WTC11 (cell line): ENCODE measurements at regions not wholly inside any gene's neighbourhood (a gene's known extent, or its start where the extent isn't known, plus 50 kb on each side); places are given as distances from the start of the nearest gene placed in this dataset.

Experiments
- ATAC-seq: fragments of 200-7000 bp; cut with Tn5 transposase; 2 replicates; pipeline ENCODE4 v1.10.0; 2021; ENCODE audit warnings: mild to moderate bottlenecking, moderate library complexity
- CTCF ChIA-PET: fragments of 300-600 bp; sonication (Branson Sonifier 250); formaldehyde crosslinking; loops from one replicate; lab custom pipeline; 2021; ENCODE audit warnings: antibody characterized with exemption; lab: Charles Lee
- POLR2A ChIA-PET: fragments of 350-600 bp; sonication (Branson Sonifier 250); formaldehyde crosslinking; loops from one replicate; lab custom pipeline; 2021; ENCODE audit warnings: antibody characterized with exemption; lab: Charles Lee
- DNase-seq: peaks from one replicate; pipeline ENCODE4 v3.0.0; 2021; ENCODE audit warnings: low spot score
- H3K27ac Mint-ChIP-seq: 2 replicates; pipeline ENCODE4 v1.8.0; 2021; ENCODE audit warnings: mixed read lengths
- H3K27me3 Mint-ChIP-seq: 2 replicates; pipeline ENCODE4 v1.8.0; 2021; ENCODE audit warnings: low read depth, mild to moderate bottlenecking, moderate library complexity, mixed read lengths
- H3K36me3 Mint-ChIP-seq: 2 replicates; pipeline ENCODE4 v1.8.0; 2021; ENCODE audit warnings: mixed read lengths
- H3K4me1 Mint-ChIP-seq: 2 replicates; pipeline ENCODE4 v1.8.0; 2022; ENCODE audit warnings: mixed read lengths
- H3K4me3 Mint-ChIP-seq: 2 replicates; pipeline ENCODE4 v1.8.0; 2021; ENCODE audit warnings: mild to moderate bottlenecking, moderate library complexity, mixed read lengths
- H3K9me3 Mint-ChIP-seq: 2 replicates; pipeline ENCODE4 v1.8.0; 2021; ENCODE audit warnings: mixed read lengths
- CREM ChIP-seq: sonication (generic); formaldehyde crosslinking; IDR thresholded peaks from 2 replicates; pipeline ENCODE4 v1.8.1; 2022; ENCODE audit warnings: mild to moderate bottlenecking, missing genetic modification reagents, moderate library complexity
- CTCF ChIP-seq: fragments of 200-600 bp; IDR thresholded peaks from 2 replicates; pipeline ENCODE4 v1.8.0; 2022; ENCODE audit warnings: antibody characterized with exemption
- EMX1 ChIP-seq: fragments of 250-450 bp; sonication (Bioruptor Pico); IDR thresholded peaks from 2 replicates; pipeline ENCODE4 v1.8.0; 2021; ENCODE audit warnings: mild to moderate bottlenecking
- ETV6 ChIP-seq: sonication (generic); formaldehyde crosslinking; IDR thresholded peaks from 2 replicates; pipeline ENCODE4 v1.8.1; 2022; ENCODE audit warnings: mild to moderate bottlenecking, missing genetic modification reagents
- GABPB1 ChIP-seq: sonication (generic); formaldehyde crosslinking; IDR thresholded peaks from 2 replicates; pipeline ENCODE4 v1.8.1; 2023; ENCODE audit warnings: mild to moderate bottlenecking, missing genetic modification reagents
- GRHL2 ChIP-seq: fragments of 250-450 bp; sonication (Bioruptor Pico); IDR thresholded peaks from 2 replicates; pipeline ENCODE4 v1.8.0; 2022; ENCODE audit warnings: mild to moderate bottlenecking, moderate library complexity; ENCODE audit not compliant: insufficient replicate concordance, severe bottlenecking
- GTF2I ChIP-seq: fragments of 250-450 bp; sonication (Bioruptor Pico); conservative IDR thresholded peaks from 2 replicates; pipeline ENCODE4 v1.4.0; 2021; ENCODE audit warnings: mild to moderate bottlenecking
- NR3C1 ChIP-seq: sonication (generic); formaldehyde crosslinking; conservative IDR thresholded peaks from 2 replicates; pipeline ENCODE4 v1.8.1; 2023; ENCODE audit warnings: low read depth, mild to moderate bottlenecking, missing genetic modification reagents
- PRRX2 ChIP-seq: fragments of 250-450 bp; sonication (Bioruptor Pico); IDR thresholded peaks from 2 replicates; pipeline ENCODE4 v1.8.0; 2021; ENCODE audit warnings: mild to moderate bottlenecking
- SMAD4 ChIP-seq: sonication (generic); formaldehyde crosslinking; IDR thresholded peaks from 2 replicates; pipeline ENCODE4 v1.8.0; 2022; ENCODE audit warnings: mild to moderate bottlenecking, missing genetic modification reagents
- SP1 ChIP-seq: sonication (generic); formaldehyde crosslinking; conservative IDR thresholded peaks from 2 replicates; pipeline ENCODE4 v1.8.1; 2022; ENCODE audit warnings: missing genetic modification reagents
- STAT6 ChIP-seq: sonication (generic); formaldehyde crosslinking; conservative IDR thresholded peaks from 2 replicates; pipeline ENCODE4 v1.8.1; 2023; ENCODE audit warnings: mild to moderate bottlenecking, low read depth, missing genetic modification reagents, moderate library complexity
- ZBTB21 ChIP-seq: sonication (generic); formaldehyde crosslinking; IDR thresholded peaks from 2 replicates; pipeline ENCODE4 v1.8.1; 2023; ENCODE audit warnings: mild to moderate bottlenecking, missing genetic modification reagents, borderline replicate concordance
- ZBTB43 ChIP-seq: sonication (generic); formaldehyde crosslinking; IDR thresholded peaks from 2 replicates; pipeline ENCODE4 v1.8.1; 2023; ENCODE audit warnings: mild to moderate bottlenecking, missing genetic modification reagents
- ZNF396 ChIP-seq: fragments of 250-450 bp; sonication (Bioruptor Pico); IDR thresholded peaks from 2 replicates; pipeline ENCODE4 v1.8.0; 2021; ENCODE audit warnings: mild to moderate bottlenecking, moderate library complexity, borderline replicate concordance
- ZNF416 ChIP-seq: fragments of 250-450 bp; sonication (Bioruptor Pico); IDR thresholded peaks from 2 replicates; pipeline ENCODE4 v1.9.0; 2021; ENCODE audit warnings: mild to moderate bottlenecking, inconsistent platforms
- ZNF423 ChIP-seq: fragments of 250-450 bp; sonication (Bioruptor Pico); IDR thresholded peaks from 2 replicates; pipeline ENCODE4 v2.1.2; 2022; ENCODE audit warnings: mild to moderate bottlenecking, moderate library complexity
- ZNF425 ChIP-seq: fragments of 250-450 bp; sonication (Bioruptor Pico); conservative IDR thresholded peaks from 2 replicates; pipeline ENCODE4 v1.9.0; 2021; ENCODE audit warnings: mild to moderate bottlenecking
- ZNF512 ChIP-seq: sonication (generic); formaldehyde crosslinking; IDR thresholded peaks from 2 replicates; pipeline ENCODE4 v1.8.1; 2022; ENCODE audit warnings: missing genetic modification reagents, borderline replicate concordance
- TF ChIP-seq, protein P1 (sequence below): fragments of 250-450 bp; sonication (Bioruptor Pico); IDR thresholded peaks from 2 replicates; pipeline ENCODE4 v1.9.0; 2021; ENCODE audit warnings: moderate library complexity, mild to moderate bottlenecking, inconsistent platforms, borderline replicate concordance
- TF ChIP-seq, protein P2 (sequence below): fragments of 250-450 bp; sonication (Bioruptor Pico); IDR thresholded peaks from 2 replicates; pipeline ENCODE4 v1.8.0; 2021; ENCODE audit warnings: mild to moderate bottlenecking
- TF ChIP-seq, protein P3 (sequence below): sonication (generic); formaldehyde crosslinking; IDR thresholded peaks from 2 replicates; pipeline ENCODE4 v1.8.1; 2022; ENCODE audit warnings: mild to moderate bottlenecking, missing genetic modification reagents, moderate library complexity, borderline replicate concordance

- Mint-ChIP-seq H3K27ac (no peak overlapping the region), H3K36me3 (peaks cover 72% of the 10 kb centered on the region), H3K4me1 (no peaks in the 10 kb centered on the region), H3K27me3 (peaks cover 12% of the 10 kb centered on the region)
- TF ChIP-seq PRRX2 (CRISPR knock-in tag) = no peak
- no peak for TF ChIP-seq ZNF512 (CRISPR knock-in tag)
- no peak for TF ChIP-seq ZNF423 (CRISPR knock-in tag)
- TF ChIP-seq ETV6 = no peak
- TF ChIP-seq, all 79 proteins: peak for 0
- Mint-ChIP-seq H3K9me3 (peaks cover 84% of the 10 kb centered on the region), H3K4me3 (no peak overlapping the region)
- ATAC-seq (no peak), DNase-seq (no peak)
- POLR2A ChIA-PET = no interaction called here
- CTCF ChIA-PET = no interaction called here
Measured at GRCh38 chr14:106227793-106228192, 701.4 kb downstream of the TMEM121 start.

GRCh38 chr14:106228541-106229158 lies 702.3 kb downstream of the TMEM121 start:
- POLR2A ChIA-PET = no interaction called here
- Mint-ChIP-seq H3K4me1 (no peaks in the 10 kb centered on the region), H3K27ac (no peak overlapping the region), H3K36me3 (peaks cover 71% of the 10 kb centered on the region), H3K4me3 (no peak overlapping the region), H3K9me3 (peaks cover 83% of the 10 kb centered on the region), H3K27me3 (peaks cover 12% of the 10 kb centered on the region)
- no peak for DNase-seq
- CTCF ChIA-PET = no interaction called here
- no peak for ATAC-seq
- no peak for TF ChIP-seq GRHL2 (CRISPR knock-in tag)
- TF ChIP-seq GABPB1 (CRISPR knock-in tag) = no peak
- TF ChIP-seq, protein P1, sequence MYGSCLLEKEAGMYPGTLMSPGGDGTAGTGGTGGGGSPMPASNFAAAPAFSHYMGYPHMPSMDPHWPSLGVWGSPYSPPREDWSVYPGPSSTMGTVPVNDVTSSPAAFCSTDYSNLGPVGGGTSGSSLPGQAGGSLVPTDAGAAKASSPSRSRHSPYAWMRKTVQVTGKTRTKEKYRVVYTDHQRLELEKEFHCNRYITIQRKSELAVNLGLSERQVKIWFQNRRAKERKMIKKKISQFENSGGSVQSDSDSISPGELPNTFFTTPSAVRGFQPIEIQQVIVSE = no peak
- no peak for TF ChIP-seq ZNF396
- no peak for TF ChIP-seq SMAD4 (CRISPR knock-in tag)
- no peak for TF ChIP-seq STAT6 (CRISPR knock-in tag)
- no peak for TF ChIP-seq ZBTB43 (CRISPR knock-in tag)
- TF ChIP-seq ZNF416 = no peak
- no peak for TF ChIP-seq GTF2I
- no peak for TF ChIP-seq EMX1 (CRISPR knock-in tag)
- TF ChIP-seq CREM (CRISPR knock-in tag) = no peak
- TF ChIP-seq ZNF425 (CRISPR knock-in tag) = no peak
- TF ChIP-seq ZBTB21 (CRISPR knock-in tag) = no peak
- TF ChIP-seq, protein P2, sequence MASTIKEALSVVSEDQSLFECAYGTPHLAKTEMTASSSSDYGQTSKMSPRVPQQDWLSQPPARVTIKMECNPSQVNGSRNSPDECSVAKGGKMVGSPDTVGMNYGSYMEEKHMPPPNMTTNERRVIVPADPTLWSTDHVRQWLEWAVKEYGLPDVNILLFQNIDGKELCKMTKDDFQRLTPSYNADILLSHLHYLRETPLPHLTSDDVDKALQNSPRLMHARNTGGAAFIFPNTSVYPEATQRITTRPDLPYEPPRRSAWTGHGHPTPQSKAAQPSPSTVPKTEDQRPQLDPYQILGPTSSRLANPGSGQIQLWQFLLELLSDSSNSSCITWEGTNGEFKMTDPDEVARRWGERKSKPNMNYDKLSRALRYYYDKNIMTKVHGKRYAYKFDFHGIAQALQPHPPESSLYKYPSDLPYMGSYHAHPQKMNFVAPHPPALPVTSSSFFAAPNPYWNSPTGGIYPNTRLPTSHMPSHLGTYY (CRISPR knock-in tag) = no peak
- TF ChIP-seq NR3C1 (CRISPR knock-in tag) = no peak
- no peak for TF ChIP-seq SP1 (CRISPR knock-in tag)
- TF ChIP-seq, protein P3, sequence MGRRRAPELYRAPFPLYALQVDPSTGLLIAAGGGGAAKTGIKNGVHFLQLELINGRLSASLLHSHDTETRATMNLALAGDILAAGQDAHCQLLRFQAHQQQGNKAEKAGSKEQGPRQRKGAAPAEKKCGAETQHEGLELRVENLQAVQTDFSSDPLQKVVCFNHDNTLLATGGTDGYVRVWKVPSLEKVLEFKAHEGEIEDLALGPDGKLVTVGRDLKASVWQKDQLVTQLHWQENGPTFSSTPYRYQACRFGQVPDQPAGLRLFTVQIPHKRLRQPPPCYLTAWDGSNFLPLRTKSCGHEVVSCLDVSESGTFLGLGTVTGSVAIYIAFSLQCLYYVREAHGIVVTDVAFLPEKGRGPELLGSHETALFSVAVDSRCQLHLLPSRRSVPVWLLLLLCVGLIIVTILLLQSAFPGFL = no peak
- no peak for TF ChIP-seq CTCF
